ENCODE measurements at regions not wholly inside any gene's neighbourhood (a gene's known extent, or its start where the extent isn't known, plus 50 kb on each side); places are given as distances from the start of the nearest gene placed in this dataset.
A peak's percentile ranks its signal among the peaks of the same experiment; 100 is the strongest.
"Not testable (repeated sequence)": the region's sequence is repeated elsewhere in the genome, so short reads cannot be mapped to it uniquely, and the experiment has no call there.

GRCh38 chr18:28504066-28504465 lies 327.1 kb upstream of the CDH2 start:
- DNase-seq (ENCODE audit: low spot score) = no peak

GRCh38 chr18:28494151-28494550 lies 317.2 kb upstream of the CDH2 start:
- DNase-seq (ENCODE audit: low spot score) = no peak

GRCh38 chr18:28485918-28486317 lies 309.0 kb upstream of the CDH2 start:
- DNase-seq (ENCODE audit: low spot score) = no peak

- DNase-seq (ENCODE audit: low spot score) = no peak
These were observed 308.4 kb upstream of the CDH2 start for GRCh38 chr18:28485210-28485801.

- DNase-seq (ENCODE audit: low spot score) = no peak
These were observed 301.6 kb upstream of the CDH2 start for GRCh38 chr18:28478531-28478930.

- DNase-seq (ENCODE audit: low spot score) = no peak
These were observed 299.4 kb upstream of the CDH2 start for GRCh38 chr18:28476302-28476701.

GRCh38 chr18:28469946-28470345 lies 293.0 kb upstream of the CDH2 start:
- no peak for DNase-seq (ENCODE audit: low spot score)

GRCh38 chr18:28468901-28469300 lies 292.0 kb upstream of the CDH2 start:
- DNase-seq (ENCODE audit: low spot score) = no peak

GRCh38 chr18:28466204-28466603 lies 289.3 kb upstream of the CDH2 start:
- DNase-seq (ENCODE audit: low spot score) = no peak

GRCh38 chr18:28459587-28459986 lies 282.7 kb upstream of the CDH2 start:
- DNase-seq (ENCODE audit: low spot score) = no peak

GRCh38 chr18:28458751-28459150 lies 281.8 kb upstream of the CDH2 start:
- no peak for DNase-seq (ENCODE audit: low spot score)

GRCh38 chr18:28457784-28458183 lies 280.9 kb upstream of the CDH2 start:
- DNase-seq (ENCODE audit: low spot score) = no peak

GRCh38 chr18:28455971-28456370 lies 279.0 kb upstream of the CDH2 start:
- DNase-seq (ENCODE audit: low spot score) = no peak

GRCh38 chr18:28439870-28440269 lies 262.9 kb upstream of the CDH2 start:
- no peak for DNase-seq (ENCODE audit: low spot score)

GRCh38 chr18:28438381-28438780 lies 261.5 kb upstream of the CDH2 start:
- DNase-seq (ENCODE audit: low spot score) = no peak

- no peak for DNase-seq (ENCODE audit: low spot score)
These were observed 255.4 kb upstream of the CDH2 start for GRCh38 chr18:28432339-28432738.

GRCh38 chr18:28425886-28426285 lies 249.0 kb upstream of the CDH2 start:
- DNase-seq (ENCODE audit: low spot score) = no peak

GRCh38 chr18:28422577-28422976 lies 245.6 kb upstream of the CDH2 start:
- DNase-seq (ENCODE audit: low spot score) = no peak

GRCh38 chr18:28421950-28422349 lies 245.0 kb upstream of the CDH2 start:
- DNase-seq (ENCODE audit: low spot score) = not testable (repeated sequence)

- DNase-seq (ENCODE audit: low spot score) = no peak
These were observed 235.6 kb upstream of the CDH2 start for GRCh38 chr18:28412521-28412920.

GRCh38 chr18:28411806-28412205 lies 234.9 kb upstream of the CDH2 start:
- DNase-seq (ENCODE audit: low spot score) = peak; percentile 20

- no peak for DNase-seq (ENCODE audit: low spot score)
These were observed 232.9 kb upstream of the CDH2 start for GRCh38 chr18:28409811-28410210.

- DNase-seq (ENCODE audit: low spot score) = no peak
These were observed 231.6 kb upstream of the CDH2 start for GRCh38 chr18:28408528-28408927.

GRCh38 chr18:28407681-28408080 lies 230.8 kb upstream of the CDH2 start:
- no peak for DNase-seq (ENCODE audit: low spot score)

- DNase-seq (ENCODE audit: low spot score) = no peak
These were observed 229.6 kb upstream of the CDH2 start for GRCh38 chr18:28406533-28406932.
